Trophoblast cell (in vitro differentiated cells and primary cell): ENCODE measurements at regions not wholly inside any gene's neighbourhood (a gene's known extent, or its start where the extent isn't known, plus 50 kb on each side); places are given as distances from the start of the nearest gene placed in this dataset.

Experiments used
- DNase-seq, 2 donors: peaks; one replicate each; pipeline ENCODE4 v3.0.0-alpha.2; 2016
- H2AFZ ChIP-seq: 2 replicates; pipeline ENCODE4 v1.6.1; 2013; ENCODE audit warnings: low read length, moderate library complexity, mild to moderate bottlenecking; ENCODE audit not compliant: insufficient read depth, poor library complexity
- H2AK5ac ChIP-seq: 2 replicates; pipeline ENCODE4 v1.6.1; 2013; ENCODE audit warnings: mild to moderate bottlenecking, low read length
- H2BK120ac ChIP-seq: 2 replicates; pipeline ENCODE4 v1.6.1; 2013; ENCODE audit warnings: low read length, mild to moderate bottlenecking, moderate library complexity; ENCODE audit not compliant: insufficient read depth, poor library complexity
- H2BK12ac ChIP-seq: 2 replicates; pipeline ENCODE4 v1.6.1; 2013; ENCODE audit warnings: mild to moderate bottlenecking, low read length, moderate library complexity
- H2BK5ac ChIP-seq: 2 replicates; pipeline ENCODE4 v1.6.1; 2013; ENCODE audit warnings: low read length, low read depth, moderate library complexity, mild to moderate bottlenecking; ENCODE audit not compliant: poor library complexity
- H3K14ac ChIP-seq: 2 replicates; pipeline ENCODE4 v1.6.1; 2013; ENCODE audit warnings: mild to moderate bottlenecking, low read length
- H3K18ac ChIP-seq: 2 replicates; pipeline ENCODE4 v1.6.1; 2013; ENCODE audit warnings: mild to moderate bottlenecking, low read length
- H3K23ac ChIP-seq: 2 replicates; pipeline ENCODE4 v1.6.1; 2013; ENCODE audit warnings: low read length
- H3K27ac ChIP-seq: 2 replicates; pipeline ENCODE4 v1.5.1; 2013; ENCODE audit warnings: low read depth, mild to moderate bottlenecking, inconsistent platforms, low read length, moderate library complexity
- H3K27me3 ChIP-seq: 2 replicates; pipeline ENCODE4 v1.6.1; 2013; ENCODE audit warnings: inconsistent platforms, mild to moderate bottlenecking, low read length, moderate library complexity; ENCODE audit not compliant: insufficient read depth
- H3K36me3 ChIP-seq, 2 experiments: 1 replicate in 1 of 2; 2 replicates in 1 of 2; pipeline ENCODE4 v1.6.1; 2013; ENCODE audit warnings: low read length in 2 of 2, mild to moderate bottlenecking in 2 of 2, moderate library complexity in 1 of 2; ENCODE audit not compliant: insufficient read depth in 2 of 2, control insufficient read depth in 1 of 2
- H3K4ac ChIP-seq: 2 replicates; pipeline ENCODE4 v1.6.1; 2013; ENCODE audit warnings: low read depth, mild to moderate bottlenecking, low read length, moderate library complexity
- H3K4me1 ChIP-seq, 2 experiments: 1 replicate in 1 of 2; 2 replicates in 1 of 2; pipeline ENCODE4 v1.6.1; 2013; ENCODE audit warnings: low read length in 2 of 2, mild to moderate bottlenecking in 2 of 2, moderate library complexity in 1 of 2; ENCODE audit not compliant: insufficient read depth in 2 of 2, control insufficient read depth in 1 of 2
- H3K4me2 ChIP-seq: 2 replicates; pipeline ENCODE4 v1.6.1; 2013; ENCODE audit warnings: inconsistent platforms, mild to moderate bottlenecking, low read length, moderate library complexity
- H3K4me3 ChIP-seq: 2 replicates; pipeline ENCODE4 v1.5.1; 2013; ENCODE audit warnings: mild to moderate bottlenecking, low read depth, low read length, inconsistent platforms
- H3K79me1 ChIP-seq: one replicate; pipeline ENCODE4 v1.6.1; 2013; ENCODE audit warnings: low read length
- H3K79me2 ChIP-seq: 2 replicates; pipeline ENCODE4 v1.6.1; 2013; ENCODE audit warnings: low read length, mild to moderate bottlenecking; ENCODE audit not compliant: control insufficient read depth, insufficient read depth, poor library complexity
- H3K9ac ChIP-seq: 2 replicates; pipeline ENCODE4 v1.6.1; 2013; ENCODE audit warnings: mild to moderate bottlenecking, low read length
- H3K9me3 ChIP-seq: 2 replicates; pipeline ENCODE4 v1.6.1; 2013; ENCODE audit warnings: low read depth, mild to moderate bottlenecking, control low read depth, inconsistent platforms, low read length; ENCODE audit not compliant: insufficient read depth
- H4K12ac ChIP-seq: 2 replicates; pipeline ENCODE4 v1.6.1; 2013; ENCODE audit warnings: low read depth, mild to moderate bottlenecking, low read length, moderate library complexity
- H4K8ac ChIP-seq: 2 replicates; pipeline ENCODE4 v1.6.1; 2013; ENCODE audit warnings: low read depth, mild to moderate bottlenecking, low read length, moderate library complexity
- H4K91ac ChIP-seq: one replicate; pipeline ENCODE4 v1.6.1; 2013; ENCODE audit warnings: low read depth, mild to moderate bottlenecking, low read length, moderate library complexity
- whole genome bisulfite sequencing: extraction: QIAGEN DNeasy Blood & Tissue Kit; methylation state at CpG from one replicate; pipeline ENCODE4 v1.1.7; 2013; ENCODE audit warnings: missing lambda C conversion rate; ENCODE audit not compliant: insufficient read length, insufficient coverage; ENCODE audit errors: extremely low coverage; 5-methylcytosine and 5-hydroxymethylcytosine counted together

- H2BK120ac ChIP-seq: no peak overlapping the region
- no CpG with 5 or more reads among the region's 4 CpGs for WGBS
These were observed 349.6 kb upstream of the SLC30A5 start for GRCh38 chr5:68744206-68744605.

GRCh38 chr5:68745448-68745847, 348.4 kb upstream of the SLC30A5 start:
- Histone ChIP-seq H3K79me2 (no peaks in the 10 kb centered on the region), H3K79me1 (no peaks in the 10 kb centered on the region), H2AFZ (no peak overlapping the region), H2BK12ac (no peak overlapping the region), H2BK5ac (no peak overlapping the region), H3K4ac (no peak overlapping the region), H4K12ac (no peak overlapping the region), H2AK5ac (no peak overlapping the region), H3K4me3 (no peak overlapping the region), H3K4me1 (peaks cover 0 to 4% of the 10 kb centered on the region in 2 experiments), H3K14ac (no peak overlapping the region), H3K18ac (no peak overlapping the region), H3K9ac (no peak overlapping the region), H3K27ac (no peak overlapping the region), H2BK120ac (no peak overlapping the region), H3K36me3 (no peaks in the 10 kb centered on the region), H3K23ac (no peak overlapping the region), H4K91ac (no peak overlapping the region), H3K27me3 (no peaks in the 10 kb centered on the region), H3K9me3 (no peaks in the 10 kb centered on the region), H4K8ac (no peak overlapping the region), H3K4me2 (no peak overlapping the region)
- DNase-seq: no peak

More at GRCh38 chr5:68744206-68744605, 349.6 kb upstream of the SLC30A5 start:
- H3K4ac ChIP-seq: no peak overlapping the region
- H3K9me3 ChIP-seq: no peaks in the 10 kb centered on the region
- H3K9ac ChIP-seq: no peak overlapping the region
- H3K79me2 ChIP-seq: no peaks in the 10 kb centered on the region
- no peak overlapping the region for H3K4me2 ChIP-seq
- peak overlapping the region; percentile 20 for H2BK12ac ChIP-seq
- H3K27ac ChIP-seq: no peak overlapping the region
- no peak for DNase-seq
- H2AK5ac ChIP-seq: no peak overlapping the region
- H3K79me1 ChIP-seq: no peaks in the 10 kb centered on the region
- H2AFZ ChIP-seq: no peak overlapping the region
- H4K8ac ChIP-seq: no peak overlapping the region
- no peak overlapping the region for H3K14ac ChIP-seq
- no peak overlapping the region for H3K18ac ChIP-seq
- H4K12ac ChIP-seq: no peak overlapping the region
- H2BK5ac ChIP-seq: no peak overlapping the region
- H3K4me1 ChIP-seq: peaks cover 0 to 1% of the 10 kb centered on the region in 2 experiments
- no peak overlapping the region for H4K91ac ChIP-seq
- no peak overlapping the region for H3K23ac ChIP-seq
- no peaks in the 10 kb centered on the region for H3K27me3 ChIP-seq
- H3K4me3 ChIP-seq: no peak overlapping the region
- H3K36me3 ChIP-seq: no peaks in the 10 kb centered on the region

DNA sequence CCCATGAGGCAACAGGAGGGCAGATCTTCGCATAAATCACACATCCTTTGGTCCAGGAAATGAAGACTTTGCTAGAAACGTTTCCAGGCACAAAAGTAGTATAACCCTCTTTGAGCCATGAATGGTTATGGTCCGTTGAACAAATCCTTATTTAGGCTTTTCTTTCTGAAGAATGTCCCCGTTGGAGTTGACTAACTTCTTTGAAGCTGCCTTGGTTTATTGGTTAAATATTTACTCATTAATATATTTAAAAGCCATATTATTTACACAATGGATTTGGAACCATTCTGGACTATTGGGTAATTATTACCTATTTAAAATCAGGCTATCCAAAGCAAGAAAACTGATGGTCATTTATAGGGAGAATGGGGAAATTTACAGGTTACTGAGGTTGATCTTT, 347.6 kb upstream of the SLC30A5 start:
- Histone ChIP-seq H3K4ac (no peak overlapping the region), H3K14ac (no peak overlapping the region), H3K23ac (no peak overlapping the region), H3K36me3 (no peaks in the 10 kb centered on the region), H2AFZ (no peak overlapping the region), H2AK5ac (no peak overlapping the region), H3K9me3 (no peaks in the 10 kb centered on the region), H2BK12ac (no peak overlapping the region), H4K12ac (no peak overlapping the region), H4K91ac (no peak overlapping the region), H3K79me2 (no peaks in the 10 kb centered on the region), H3K9ac (no peak overlapping the region), H2BK120ac (no peak overlapping the region), H3K18ac (no peak overlapping the region), H3K4me3 (no peak overlapping the region), H2BK5ac (no peak overlapping the region), H4K8ac (no peak overlapping the region), H3K79me1 (no peaks in the 10 kb centered on the region), H3K4me2 (no peak overlapping the region), H3K4me1 (peaks cover 0 to 4% of the 10 kb centered on the region in 2 experiments), H3K27me3 (no peaks in the 10 kb centered on the region), H3K27ac (no peak overlapping the region)
- no CpG with 5 or more reads among the region's 4 CpGs for WGBS
- DNase-seq: no peak

- H2AK5ac ChIP-seq: no peak overlapping the region
- no peak overlapping the region for H3K27ac ChIP-seq
- no peak overlapping the region for H4K91ac ChIP-seq
- no peaks in the 10 kb centered on the region for H3K36me3 ChIP-seq
- H4K12ac ChIP-seq: no peak overlapping the region
- no peaks in the 10 kb centered on the region for H3K9me3 ChIP-seq
- no peak overlapping the region for H3K4ac ChIP-seq
- no peak overlapping the region for H3K4me2 ChIP-seq
- H3K9ac ChIP-seq: no peak overlapping the region
- H3K18ac ChIP-seq: no peak overlapping the region
- H3K4me1 ChIP-seq: peaks cover 0 to 4% of the 10 kb centered on the region in 2 experiments
- no peak overlapping the region for H4K8ac ChIP-seq
- no peak overlapping the region for H2BK120ac ChIP-seq
- H2BK5ac ChIP-seq: no peak overlapping the region
- no peaks in the 10 kb centered on the region for H3K27me3 ChIP-seq
- H2AFZ ChIP-seq: no peak overlapping the region
- no peak for DNase-seq
- H3K79me2 ChIP-seq: no peaks in the 10 kb centered on the region
- H3K14ac ChIP-seq: no peak overlapping the region
- WGBS: no CpG with 5 or more reads among the region's 14 CpGs
- H2BK12ac ChIP-seq: no peak overlapping the region
- no peaks in the 10 kb centered on the region for H3K79me1 ChIP-seq
- H3K23ac ChIP-seq: no peak overlapping the region
- no peak overlapping the region for H3K4me3 ChIP-seq
These were observed 347.0 kb upstream of the SLC30A5 start for GRCh38 chr5:68746643-68747420.
